HG02885 (cell line): ENCODE measurements at regions not wholly inside any gene's neighbourhood (a gene's known extent, or its start where the extent isn't known, plus 50 kb on each side); places are given as distances from the start of the nearest gene placed in this dataset.
"Not testable (repeated sequence)": the region's sequence is repeated elsewhere in the genome, so short reads cannot be mapped to it uniquely, and the experiment has no call there.

Source experiments
- ATAC-seq: cut with Tn5 transposase; IDR thresholded peaks from one replicate; pipeline ENCODE4 v1.9.1; 2021; ENCODE audit warnings: mild to moderate bottlenecking; ENCODE audit not compliant: unreplicated experiment, poor library complexity

GRCh38 chr10:30172673-30173072 is 113.3 kb upstream of the JCAD start:
- ATAC-seq = no peak

GRCh38 chr10:30172091-30172490 is 112.7 kb upstream of the JCAD start:
- no peak for ATAC-seq

GRCh38 chr10:30171601-30172000 is 112.2 kb upstream of the JCAD start:
- ATAC-seq = no peak

- ATAC-seq = no peak
These were observed 111.4 kb upstream of the JCAD start for GRCh38 chr10:30170814-30171213.

- no peak for ATAC-seq
These were observed 110.8 kb upstream of the JCAD start for GRCh38 chr10:30170146-30170545.

- ATAC-seq = no peak
These were observed 110.0 kb upstream of the JCAD start for GRCh38 chr10:30169342-30169741.

GRCh38 chr10:30166929-30167328 is 107.5 kb upstream of the JCAD start:
- ATAC-seq = no peak

- ATAC-seq = not testable (repeated sequence)
These were observed 104.0 kb upstream of the JCAD start for GRCh38 chr10:30163410-30163809.

GRCh38 chr10:30162796-30163195 is 103.4 kb upstream of the JCAD start:
- not testable (repeated sequence) for ATAC-seq

- ATAC-seq = no peak
These were observed 101.0 kb upstream of the JCAD start for GRCh38 chr10:30160271-30160982.

GRCh38 chr10:30159614-30160013 is 100.2 kb upstream of the JCAD start:
- not testable (repeated sequence) for ATAC-seq

GRCh38 chr10:30158325-30158960 is 99.1 kb upstream of the JCAD start:
- no peak for ATAC-seq

GRCh38 chr10:30155401-30155800 is 96.0 kb upstream of the JCAD start:
- ATAC-seq = no peak

GRCh38 chr10:30154561-30154960 is 95.2 kb upstream of the JCAD start:
- no peak for ATAC-seq

GRCh38 chr10:30154126-30154525 is 94.7 kb upstream of the JCAD start:
- ATAC-seq = no peak

GRCh38 chr10:30151581-30152389 is 92.4 kb upstream of the JCAD start:
- no peak for ATAC-seq

- no peak for ATAC-seq
These were observed 82.0 kb upstream of the JCAD start for GRCh38 chr10:30141423-30141822.

- ATAC-seq = no peak
These were observed 75.0 kb upstream of the JCAD start for GRCh38 chr10:30134171-30134945.

GRCh38 chr10:30133198-30133597 is 73.8 kb upstream of the JCAD start:
- ATAC-seq = no peak

- ATAC-seq = not testable (repeated sequence)
These were observed 72.0 kb upstream of the JCAD start for GRCh38 chr10:30131369-30131768.
